HL-60 (cell line): ENCODE measurements at regions not wholly inside any gene's neighbourhood (a gene's known extent, or its start where the extent isn't known, plus 50 kb on each side); places are given as distances from the start of the nearest gene placed in this dataset.

Experiments
- DNase-seq, 2 experiments: peaks; one replicate each; pipeline ENCODE4 v3.0.0-alpha.2; 2010 to 2020; ENCODE audit warnings: low read depth in 1 of 2, low spot score in 1 of 2
- H3K27ac ChIP-seq: fragments of 250-450 bp; sonication (Bioruptor Pico); replicated peaks from 2 replicates; pipeline ENCODE4 v1.5.1; 2020; ENCODE audit warnings: mild to moderate bottlenecking, moderate library complexity
- H3K27me3 ChIP-seq: fragments of 250-450 bp; sonication (Bioruptor Pico); 2 replicates; pipeline ENCODE4 v1.5.1; 2021; ENCODE audit warnings: mild to moderate bottlenecking, moderate library complexity; ENCODE audit not compliant: insufficient read depth, poor library complexity, severe bottlenecking
- H3K4me3 ChIP-seq: replicated peaks from 2 replicates; pipeline ENCODE4 v1.5.1; 2011; ENCODE audit warnings: mild to moderate bottlenecking, control low read depth, low read length; ENCODE audit not compliant: insufficient read depth
- CTCF ChIP-seq: IDR thresholded peaks from one replicate; pipeline ENCODE4 v1.5.1; 2011; ENCODE audit warnings: low read length, control low read depth, inconsistent platforms; ENCODE audit not compliant: insufficient read depth
- GABPA ChIP-seq: IDR thresholded peaks from 2 replicates; pipeline ENCODE4 v1.6.1; 2012; ENCODE audit warnings: low read depth
- POLR2AphosphoS5 ChIP-seq: IDR thresholded peaks from 2 replicates; pipeline ENCODE4 v1.6.1; 2012; ENCODE audit warnings: low read depth
- REST ChIP-seq: IDR thresholded peaks from 2 replicates; pipeline ENCODE4 v1.6.1; 2012; ENCODE audit warnings: low read depth; ENCODE audit not compliant: insufficient replicate concordance
- SPI1 ChIP-seq: IDR thresholded peaks from 2 replicates; pipeline ENCODE4 v1.6.1; 2012; ENCODE audit warnings: low read depth, mild to moderate bottlenecking, borderline replicate concordance

GRCh38 chr10:126722726-126723125, 52.2 kb upstream of the C10orf90 start:
- TF ChIP-seq REST (no peak), CTCF (no peak), POLR2AphosphoS5 (no peak), GABPA (no peak), SPI1 (no peak)
- H3K27ac ChIP-seq = no peak overlapping the region
- DNase-seq = no peak
- no peak overlapping the region for H3K4me3 ChIP-seq
- H3K27me3 ChIP-seq = no peaks in the 10 kb centered on the region

GRCh38 chr10:126723226-126723625, 52.7 kb upstream of the C10orf90 start:
- H3K4me3 ChIP-seq = no peak overlapping the region
- H3K27ac ChIP-seq = no peak overlapping the region
- no peak for DNase-seq
- H3K27me3 ChIP-seq = no peaks in the 10 kb centered on the region
- TF ChIP-seq SPI1 = no peak

- Histone ChIP-seq H3K4me3 (no peak overlapping the region), H3K27me3 (no peaks in the 10 kb centered on the region), H3K27ac (no peak overlapping the region)
- TF ChIP-seq SPI1 (no peak), CTCF (no peak), GABPA (no peak), REST (no peak), POLR2AphosphoS5 (no peak)
- no peak for DNase-seq
Observed at GRCh38 chr10:126729314-126729870, 58.9 kb upstream of the C10orf90 start.

GRCh38 chr10:126730856-126731609, 60.5 kb upstream of the C10orf90 start:
- Histone ChIP-seq H3K4me3 (no peak overlapping the region), H3K27me3 (no peaks in the 10 kb centered on the region), H3K27ac (no peak overlapping the region)
- no peak for TF ChIP-seq GABPA
- TF ChIP-seq REST = no peak
- no peak for TF ChIP-seq POLR2AphosphoS5
- no peak for TF ChIP-seq CTCF
- TF ChIP-seq SPI1 = no peak
- DNase-seq = no peak
